ENCODE measurements at regions not wholly inside any gene's neighbourhood (a gene's known extent, or its start where the extent isn't known, plus 50 kb on each side); places are given as distances from the start of the nearest gene placed in this dataset.

DNA sequence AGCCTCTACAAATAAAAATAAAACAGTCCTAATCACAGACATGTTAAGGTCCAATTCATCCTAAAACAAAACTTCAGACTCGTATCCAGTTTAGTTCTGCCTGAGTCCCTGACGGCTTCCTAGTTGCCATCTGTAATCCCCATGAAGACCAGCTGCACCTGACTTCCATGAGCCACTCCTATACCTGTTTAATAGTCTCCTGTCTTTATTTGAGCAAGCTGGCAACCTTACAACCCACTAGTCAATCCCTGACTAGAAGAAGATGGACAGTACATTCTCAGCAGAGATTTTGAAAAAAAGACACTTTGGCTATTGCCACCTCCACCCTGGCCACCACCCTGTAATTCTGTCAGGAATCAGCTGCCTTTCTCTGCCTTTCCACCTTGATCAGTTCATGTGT lies 197.7 kb downstream of the HIBADH start:
- DNase-seq = no peak

DNA sequence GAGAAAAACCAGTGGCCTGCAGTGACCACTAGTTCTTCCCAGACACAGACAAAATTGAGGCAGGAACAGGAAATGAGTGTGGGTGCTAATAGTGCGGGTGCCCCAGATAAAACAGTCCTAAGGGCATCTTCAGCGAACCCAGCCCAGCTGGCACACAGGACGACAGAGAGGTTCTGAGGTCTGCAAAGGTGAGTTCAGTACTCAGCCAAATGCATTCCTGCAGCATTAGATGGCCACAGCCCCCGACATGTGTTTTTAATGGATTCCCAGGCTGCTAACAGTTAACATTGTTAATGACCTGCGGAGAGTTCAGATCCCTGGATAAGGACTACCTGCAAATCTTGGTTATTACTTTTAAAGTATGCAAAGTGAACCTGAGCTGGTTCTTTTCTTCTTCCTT lies 196.0 kb downstream of the HIBADH start:
- no peak for DNase-seq

DNA sequence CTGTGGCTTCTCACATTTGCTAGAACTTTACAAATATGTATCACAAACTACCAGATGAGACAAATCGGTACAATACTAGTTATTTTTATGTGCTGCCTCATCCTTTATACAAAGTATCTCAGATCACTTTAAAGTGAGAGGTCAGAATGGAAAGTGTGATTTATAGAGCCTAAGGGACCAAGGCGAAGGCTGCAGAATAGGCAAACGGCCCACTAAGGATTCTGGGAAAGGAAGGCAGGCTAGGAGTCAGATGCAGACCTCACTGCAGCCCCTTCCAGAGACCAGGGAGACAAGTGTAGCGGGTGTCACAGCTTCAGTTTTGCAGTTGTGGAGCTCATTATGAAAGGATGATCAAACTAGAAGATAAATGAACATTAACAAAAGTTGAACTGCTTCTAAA lies 190.6 kb downstream of the HIBADH start:
- DNase-seq = no peak
